H9 (cell line): ENCODE measurements at regions not wholly inside any gene's neighbourhood (a gene's known extent, or its start where the extent isn't known, plus 50 kb on each side); places are given as distances from the start of the nearest gene placed in this dataset.

ENCODE experiments used
- DNase-seq: peaks from one replicate; pipeline ENCODE4 v3.0.0-alpha.2; 2017
- H2AFZ ChIP-seq: one replicate; pipeline ENCODE4 v1.6.1; 2013; ENCODE audit warnings: mild to moderate bottlenecking, low read length, control low read depth, moderate library complexity
- H2AK5ac ChIP-seq: 2 replicates; pipeline ENCODE4 v1.6.1; 2013; ENCODE audit warnings: low read length, control low read depth, mixed read lengths; ENCODE audit not compliant: insufficient read length
- H2BK120ac ChIP-seq: one replicate; pipeline ENCODE4 v1.6.1; 2013; ENCODE audit warnings: low read depth, mild to moderate bottlenecking, low read length, control low read depth, inconsistent platforms; ENCODE audit not compliant: poor library complexity, severe bottlenecking
- H2BK12ac ChIP-seq: 2 replicates; pipeline ENCODE4 v1.6.1; 2013; ENCODE audit warnings: low read length, control low read depth, mixed read lengths, low read depth; ENCODE audit not compliant: insufficient read length
- H2BK15ac ChIP-seq: 2 replicates; pipeline ENCODE4 v1.6.1; 2013; ENCODE audit warnings: low read depth, low read length, control low read depth
- H2BK20ac ChIP-seq: one replicate; pipeline ENCODE4 v1.6.1; 2013; ENCODE audit warnings: low read depth, mild to moderate bottlenecking, low read length, control low read depth, inconsistent platforms; ENCODE audit not compliant: poor library complexity, severe bottlenecking
- H2BK5ac ChIP-seq: 2 replicates; pipeline ENCODE4 v1.6.1; 2013; ENCODE audit warnings: low read length, control low read depth, mixed read lengths; ENCODE audit not compliant: insufficient read length
- H3K14ac ChIP-seq: 2 replicates; pipeline ENCODE4 v1.6.1; 2013; ENCODE audit warnings: low read length, control low read depth; ENCODE audit not compliant: insufficient read depth
- H3K18ac ChIP-seq: 2 replicates; pipeline ENCODE4 v1.6.1; 2013; ENCODE audit warnings: low read depth, mild to moderate bottlenecking, mixed read lengths, low read length, control low read depth; ENCODE audit not compliant: insufficient read length
- H3K23ac ChIP-seq: 2 replicates; pipeline ENCODE4 v1.6.1; 2013; ENCODE audit warnings: low read length, control low read depth, mixed read lengths, low read depth; ENCODE audit not compliant: insufficient read length
- H3K23me2 ChIP-seq: 2 replicates; pipeline ENCODE4 v1.6.1; 2013; ENCODE audit warnings: low read depth, mild to moderate bottlenecking, mixed read lengths, low read length, control low read depth; ENCODE audit not compliant: insufficient read length, poor library complexity, severe bottlenecking
- H3K27ac ChIP-seq: 2 replicates; pipeline ENCODE4 v1.5.1; 2013; ENCODE audit warnings: low read length, control low read depth, mixed read lengths, low read depth; ENCODE audit not compliant: insufficient read length
- H3K27me3 ChIP-seq: 2 replicates; pipeline ENCODE4 v1.6.1; 2013; ENCODE audit warnings: low read length, control low read depth, inconsistent platforms; ENCODE audit not compliant: insufficient read depth
- H3K4ac ChIP-seq: 2 replicates; pipeline ENCODE4 v1.6.1; 2013; ENCODE audit warnings: low read depth, mild to moderate bottlenecking, control low read depth, inconsistent platforms, low read length, moderate library complexity
- H3K4me1 ChIP-seq: 2 replicates; pipeline ENCODE4 v1.6.1; 2013; ENCODE audit warnings: low read length, control low read depth, inconsistent platforms; ENCODE audit not compliant: insufficient read depth
- H3K4me2 ChIP-seq: 2 replicates; pipeline ENCODE4 v1.6.1; 2013; ENCODE audit warnings: low read length, control low read depth, mixed read lengths; ENCODE audit not compliant: insufficient read length, insufficient read depth
- H3K56ac ChIP-seq: 2 replicates; pipeline ENCODE4 v1.6.1; 2013; ENCODE audit warnings: low read depth, mild to moderate bottlenecking, mixed read lengths, low read length, control low read depth; ENCODE audit not compliant: insufficient read length
- H3K79me1 ChIP-seq: 2 replicates; pipeline ENCODE4 v1.6.1; 2013; ENCODE audit warnings: low read depth, mild to moderate bottlenecking, moderate library complexity, low read length, control low read depth, inconsistent platforms; ENCODE audit not compliant: insufficient read depth, poor library complexity, severe bottlenecking
- H3K79me2 ChIP-seq: 2 replicates; pipeline ENCODE4 v1.6.1; 2013; ENCODE audit warnings: low read length, control low read depth, inconsistent platforms; ENCODE audit not compliant: insufficient read depth
- H3K9ac ChIP-seq: 2 replicates; pipeline ENCODE4 v1.6.1; 2013; ENCODE audit warnings: low read length, control low read depth, mixed read lengths; ENCODE audit not compliant: insufficient read length; ENCODE audit errors: extremely low read depth
- H3K9me3 ChIP-seq: one replicate; pipeline ENCODE4 v1.6.1; 2013; ENCODE audit warnings: low read depth, low read length, inconsistent platforms; ENCODE audit not compliant: control insufficient read depth
- H3T11ph ChIP-seq: one replicate; pipeline ENCODE4 v1.6.1; 2013; ENCODE audit warnings: mild to moderate bottlenecking, low read length, control low read depth, inconsistent platforms
- H4K20me1 ChIP-seq: one replicate; pipeline ENCODE4 v1.6.1; 2013; ENCODE audit not compliant: control insufficient read depth, insufficient read length, insufficient read depth
- H4K5ac ChIP-seq: 2 replicates; pipeline ENCODE4 v1.6.1; 2013; ENCODE audit warnings: low read depth, mild to moderate bottlenecking, mixed read lengths, low read length, control low read depth; ENCODE audit not compliant: insufficient read length
- H4K8ac ChIP-seq: replicated peaks from 2 replicates; pipeline ENCODE4 v1.6.1; 2013; ENCODE audit warnings: low read length, control low read depth, mixed read lengths, low read depth; ENCODE audit not compliant: insufficient read length
- H4K91ac ChIP-seq: 2 replicates; pipeline ENCODE4 v1.6.1; 2013; ENCODE audit warnings: low read depth, mild to moderate bottlenecking, moderate library complexity, mixed read lengths, low read length, control low read depth; ENCODE audit not compliant: insufficient read length
- H3K27ac Mint-ChIP-seq, 3 experiments: 2 replicates in 2 of 3; 3 replicates in 1 of 3; pipeline ENCODE4 v1.8.0; 2020 to 2021; ENCODE audit warnings: mixed read lengths in 3 of 3, mild to moderate bottlenecking in 1 of 3, moderate library complexity in 1 of 3
- H3K27me3 Mint-ChIP-seq: 2 replicates; pipeline ENCODE4 v1.8.0; 2021; ENCODE audit warnings: low read depth, mild to moderate bottlenecking, moderate library complexity, mixed read lengths
- H3K36me3 Mint-ChIP-seq, 3 experiments: 2 replicates in 2 of 3; 3 replicates in 1 of 3; pipeline ENCODE4 v1.8.0; 2020 to 2021; ENCODE audit warnings: low read depth in 3 of 3, mixed read lengths in 3 of 3; ENCODE audit not compliant: insufficient read depth in 1 of 3
- H3K4me1 Mint-ChIP-seq, 2 experiments: 2 replicates each; pipeline ENCODE4 v1.8.0; 2020; ENCODE audit warnings: mixed read lengths in 2 of 2
- H3K4me3 Mint-ChIP-seq, 2 experiments: 2 replicates in 1 of 2; 3 replicates in 1 of 2; pipeline ENCODE4 v1.8.0; 2020 to 2021; ENCODE audit warnings: mild to moderate bottlenecking in 2 of 2, mixed read lengths in 2 of 2, moderate library complexity in 1 of 2
- H3K9me3 Mint-ChIP-seq, 2 experiments: 2 replicates in 1 of 2; 3 replicates in 1 of 2; pipeline ENCODE4 v1.8.0; 2020; ENCODE audit warnings: mild to moderate bottlenecking in 2 of 2, mixed read lengths in 2 of 2, moderate library complexity in 1 of 2
- TF ChIP-seq, protein P1 (sequence below): fragments of 200-600 bp; sonication (generic); conservative IDR thresholded peaks from 3 replicates; pipeline ENCODE4 v1.8.0; 2021; ENCODE audit warnings: antibody characterized with exemption, mild to moderate bottlenecking

- Histone ChIP-seq H3K23ac (no peak overlapping the region), H4K91ac (no peak overlapping the region), H3K56ac (no peak overlapping the region), H3K27ac (no peak overlapping the region), H3K4me1 (no peaks in the 10 kb centered on the region), H3K79me2 (no peaks in the 10 kb centered on the region), H3K9me3 (no peaks in the 10 kb centered on the region), H3K18ac (no peak overlapping the region), H2AFZ (no peak overlapping the region), H2BK15ac (no peak overlapping the region), H4K20me1 (no peaks in the 10 kb centered on the region), H4K5ac (no peak overlapping the region), H3K4me2 (no peak overlapping the region), H2AK5ac (no peak overlapping the region), H2BK120ac (no peak overlapping the region), H3K9ac (no peak overlapping the region), H2BK20ac (no peak overlapping the region), H4K8ac (no peak overlapping the region), H3K14ac (no peak overlapping the region), H3T11ph (no peak overlapping the region), H3K4ac (no peak overlapping the region), H3K23me2 (no peaks in the 10 kb centered on the region), H2BK12ac (no peak overlapping the region), H3K79me1 (no peaks in the 10 kb centered on the region), H2BK5ac (no peak overlapping the region), H3K27me3 (no peaks in the 10 kb centered on the region)
- H3K4me3 Mint-ChIP-seq, result no peak overlapping the region
- H3K27me3 Mint-ChIP-seq, result peaks cover 8% of the 10 kb centered on the region; the same call in 1 of the 2 replicates
- DNase-seq, result no peak
- TF ChIP-seq, protein P1, sequence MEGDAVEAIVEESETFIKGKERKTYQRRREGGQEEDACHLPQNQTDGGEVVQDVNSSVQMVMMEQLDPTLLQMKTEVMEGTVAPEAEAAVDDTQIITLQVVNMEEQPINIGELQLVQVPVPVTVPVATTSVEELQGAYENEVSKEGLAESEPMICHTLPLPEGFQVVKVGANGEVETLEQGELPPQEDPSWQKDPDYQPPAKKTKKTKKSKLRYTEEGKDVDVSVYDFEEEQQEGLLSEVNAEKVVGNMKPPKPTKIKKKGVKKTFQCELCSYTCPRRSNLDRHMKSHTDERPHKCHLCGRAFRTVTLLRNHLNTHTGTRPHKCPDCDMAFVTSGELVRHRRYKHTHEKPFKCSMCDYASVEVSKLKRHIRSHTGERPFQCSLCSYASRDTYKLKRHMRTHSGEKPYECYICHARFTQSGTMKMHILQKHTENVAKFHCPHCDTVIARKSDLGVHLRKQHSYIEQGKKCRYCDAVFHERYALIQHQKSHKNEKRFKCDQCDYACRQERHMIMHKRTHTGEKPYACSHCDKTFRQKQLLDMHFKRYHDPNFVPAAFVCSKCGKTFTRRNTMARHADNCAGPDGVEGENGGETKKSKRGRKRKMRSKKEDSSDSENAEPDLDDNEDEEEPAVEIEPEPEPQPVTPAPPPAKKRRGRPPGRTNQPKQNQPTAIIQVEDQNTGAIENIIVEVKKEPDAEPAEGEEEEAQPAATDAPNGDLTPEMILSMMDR, result no peak
- H3K9me3 Mint-ChIP-seq, result no peaks in the 10 kb centered on the region
- H3K27ac Mint-ChIP-seq, result no peak overlapping the region
- peaks cover 11 to 24% of the 10 kb centered on the region in 2 experiments for H3K4me1 Mint-ChIP-seq
- H3K36me3 Mint-ChIP-seq, result no peaks in the 10 kb centered on the region; a peak in 1 of 7 replicates
These were observed 83.8 kb upstream of the CCDC85A start for GRCh38 chr2:56099963-56100362.
